ENCODE measurements at regions not wholly inside any gene's neighbourhood (a gene's known extent, or its start where the extent isn't known, plus 50 kb on each side); places are given as distances from the start of the nearest gene placed in this dataset.

- no peak for DNase-seq (ENCODE audit: low spot score)
- no peak for TF ChIP-seq CTCF (IDR thresholded peaks at IDR 0.05; ENCODE audit: extremely low read depth, missing control alignments)
These were observed 261.7 kb upstream of the SLC39A10 start for GRCh38 chr2:195395362-195395761.

GRCh38 chr2:195392446-195393336, 264.3 kb upstream of the SLC39A10 start:
- TF ChIP-seq CTCF (IDR thresholded peaks at IDR 0.05; ENCODE audit: extremely low read depth, missing control alignments) = no peak
- no peak for DNase-seq (ENCODE audit: low spot score)

DNA sequence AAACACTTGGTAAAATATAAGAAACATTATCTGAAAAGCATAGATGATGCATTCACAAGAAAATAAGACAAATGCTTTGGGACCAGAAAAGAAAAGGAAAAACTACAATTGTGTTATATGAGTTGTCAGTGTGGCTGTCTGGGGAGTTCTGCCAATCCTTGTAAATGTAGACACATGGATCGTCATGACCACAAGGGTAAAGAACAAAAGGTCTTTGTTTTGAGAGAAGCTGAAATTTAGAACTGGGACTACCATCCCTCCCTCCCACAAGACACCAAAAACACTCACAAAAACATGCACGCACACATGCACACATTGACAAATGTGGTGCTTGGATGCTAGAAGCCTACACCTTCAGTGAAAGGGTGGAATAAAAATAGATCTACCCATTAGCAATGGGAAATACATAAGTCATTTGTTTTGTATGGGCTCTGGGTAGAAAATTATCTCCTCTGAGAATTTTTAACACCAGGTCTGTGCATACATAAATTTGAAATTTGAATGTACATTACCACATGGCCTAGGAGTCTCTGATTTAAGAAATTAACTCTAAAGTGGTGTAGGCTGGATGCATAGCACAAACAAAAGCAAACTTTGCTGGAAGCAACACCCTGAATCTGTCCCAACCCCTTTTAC, 266.2 kb upstream of the SLC39A10 start:
- TF ChIP-seq CTCF (IDR thresholded peaks at IDR 0.05; ENCODE audit: extremely low read depth, missing control alignments) = no peak
- no peak for DNase-seq (ENCODE audit: low spot score)

DNA sequence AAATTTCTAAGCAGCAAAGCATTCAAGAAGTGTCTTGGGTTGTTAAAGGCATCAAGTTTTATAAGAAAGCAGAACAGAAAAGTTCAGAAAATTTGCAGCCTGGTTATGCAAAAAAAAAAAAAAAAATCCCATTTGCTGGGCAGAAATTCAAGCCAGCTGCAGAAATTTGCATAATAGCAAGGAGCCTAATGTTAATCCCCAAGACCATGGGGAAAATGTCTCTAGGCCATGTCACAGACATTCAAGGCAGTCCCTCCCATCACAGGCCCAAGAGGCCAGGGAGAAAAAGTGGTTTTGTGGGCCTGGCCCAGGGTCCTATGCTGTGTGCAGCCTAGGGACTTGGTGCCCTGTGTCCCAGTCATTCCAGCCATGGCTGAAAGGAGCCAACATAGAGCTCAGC, 269.0 kb upstream of the SLC39A10 start:
- no peak for TF ChIP-seq CTCF (IDR thresholded peaks at IDR 0.05; ENCODE audit: extremely low read depth, missing control alignments)
- DNase-seq (ENCODE audit: low spot score) = no peak

DNA sequence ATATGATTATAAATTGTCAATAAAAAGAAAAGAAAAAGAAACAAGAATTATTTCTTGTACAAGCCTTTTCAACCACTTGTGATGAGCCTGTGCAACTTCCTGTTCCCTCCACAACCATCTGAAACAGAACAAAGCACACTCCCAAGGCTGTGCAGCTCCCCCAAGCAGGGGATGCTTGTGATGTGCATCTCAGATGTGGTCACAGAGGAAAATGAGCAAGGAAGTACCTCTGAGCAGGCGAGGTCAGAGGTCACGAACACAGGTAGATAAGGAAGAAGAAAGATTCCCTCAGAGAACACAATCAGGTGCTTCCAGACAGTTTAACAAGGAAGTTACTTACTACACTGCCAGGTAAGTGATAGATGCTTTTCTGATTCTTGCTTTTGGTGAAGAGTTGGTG, 274.8 kb upstream of the SLC39A10 start:
- no peak for DNase-seq (ENCODE audit: low spot score)
- no peak for TF ChIP-seq CTCF (IDR thresholded peaks at IDR 0.05; ENCODE audit: extremely low read depth, missing control alignments)

- no peak for DNase-seq (ENCODE audit: low spot score)
- no peak for TF ChIP-seq CTCF (IDR thresholded peaks at IDR 0.05; ENCODE audit: extremely low read depth, missing control alignments)
These were observed 286.7 kb upstream of the SLC39A10 start for GRCh38 chr2:195370167-195370943.

DNA sequence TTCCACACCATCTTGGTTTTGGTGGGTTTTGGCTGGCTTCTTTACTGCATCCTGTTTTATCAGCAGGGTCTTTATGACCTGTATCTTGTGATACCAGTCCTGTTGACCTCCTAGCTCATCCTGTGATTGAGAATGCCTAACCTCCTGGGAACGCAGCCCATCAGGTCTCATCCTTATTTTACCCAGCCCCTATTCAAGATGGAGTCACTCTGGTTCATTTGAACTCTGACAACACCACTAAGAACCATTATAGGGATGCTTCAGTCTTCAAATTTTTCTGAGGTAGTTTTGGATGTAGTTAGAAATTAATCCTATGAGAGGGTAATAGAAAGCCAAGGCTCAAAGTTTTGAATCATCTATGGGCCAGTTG, 287.8 kb upstream of the SLC39A10 start:
- DNase-seq (ENCODE audit: low spot score) = no peak
- no peak for TF ChIP-seq CTCF (IDR thresholded peaks at IDR 0.05; ENCODE audit: extremely low read depth, missing control alignments)

Measured in GM20000 (cell line).